Sigmoid colon (tissue), 6 donors: ENCODE measurements at regions not wholly inside any gene's neighbourhood (a gene's known extent, or its start where the extent isn't known, plus 50 kb on each side); places are given as distances from the start of the nearest gene placed in this dataset.
A peak's percentile ranks its signal among the peaks of the same experiment; 100 is the strongest.

ENCODE experiments used
- DNase-seq: peaks from one replicate; pipeline ENCODE4 v3.0.0-alpha.2; 2019
- H3K27ac ChIP-seq, 4 donors: fragments of 200-600 bp; sonication (generic); one replicate each; pipeline ENCODE4 v1.5.1; 2016 to 2019; ENCODE audit warnings: mild to moderate bottlenecking in 1 of 4
- H3K27me3 ChIP-seq, 3 donors: fragments of 200-600 bp; sonication (generic); one replicate each; pipeline ENCODE4 v1.5.1; 2019; ENCODE audit warnings: mild to moderate bottlenecking in 1 of 3
- H3K36me3 ChIP-seq, 4 donors: fragments of 200-600 bp; sonication (generic); one replicate each; pipeline ENCODE4 v1.5.1; 2016 to 2019
- H3K4me1 ChIP-seq, 4 donors: fragments of 200-600 bp; sonication (generic); one replicate each; pipeline ENCODE4 v1.5.1; 2017 to 2019
- H3K4me3 ChIP-seq, 4 donors: fragments of 200-600 bp; sonication (generic); one replicate each; pipeline ENCODE4 v1.5.1; 2017 to 2019; ENCODE audit warnings: mild to moderate bottlenecking in 2 of 4, moderate library complexity in 1 of 4
- H3K9me3 ChIP-seq, 4 donors: fragments of 200-600 bp in 3 of 4; sonication (generic) in 3 of 4; one replicate each; pipeline versions ENCODE4 v1.5.1 to v1.6.1; 2013 to 2019
- CTCF ChIP-seq, 4 experiments: fragments of 450-650 bp in 3 of 4; fragments of 200-600 bp in 1 of 4; IDR thresholded peaks; one replicate each; pipeline ENCODE4 v1.5.1; 2016 to 2019; ENCODE audit warnings: antibody characterized with exemption in 4 of 4, mild to moderate bottlenecking in 3 of 4, moderate library complexity in 2 of 4
- EP300 ChIP-seq, 4 donors: sonication (generic); formaldehyde crosslinking; IDR thresholded peaks; one replicate each; pipeline ENCODE4 v1.6.1; 2017; ENCODE audit warnings: antibody characterized with exemption in 4 of 4
- POLR2A ChIP-seq, 2 donors: fragments of 450-650 bp; IDR thresholded peaks; one replicate each; pipeline ENCODE4 v1.6.1; 2016; ENCODE audit warnings: antibody characterized with exemption in 2 of 2, mild to moderate bottlenecking in 2 of 2, moderate library complexity in 2 of 2
- POLR2AphosphoS5 ChIP-seq, 4 donors: sonication (generic); formaldehyde crosslinking; IDR thresholded peaks; one replicate each; pipeline ENCODE4 v1.6.1; 2017; ENCODE audit warnings: antibody characterized with exemption in 4 of 4
- WGBS, 2 donors: extraction: QIAGEN DNeasy Blood & Tissue Kit; methylation state at CpG; one replicate each; pipeline ENCODE4 v1.1.7; 2013; 5-methylcytosine and 5-hydroxymethylcytosine counted together
- intact Hi-C: fragments of 100-400 bp; cut with DNase I; formaldehyde crosslinking; loops from one replicate; pipeline ENCODE4 v1.15.1; 2023
- donor health status: healthy with polysubstance abuse.
- donor health status: healthy.

GRCh38 chr5:10138395-10139057 lies 111.2 kb downstream of the ATPSCKMT start:
- Histone ChIP-seq H3K27me3 (no peaks in the 10 kb centered on the region), H3K27ac (peak overlapping the region in 3 of 4 donors; percentile 46 to 64 (median 54)), H3K4me3 (peak overlapping the region in 2 of 4 donors; percentile 15 to 23), H3K9me3 (no peaks in the 10 kb centered on the region), H3K4me1 (no peaks in the 10 kb centered on the region), H3K36me3 (no peaks in the 10 kb centered on the region)
- DNase-seq, result no peak
- WGBS, 2 donors, result 75 to 77% methylated on average over 18 of the region's 18 CpGs
- intact Hi-C loops, result no loop called here
- no peak for TF ChIP-seq POLR2A (IDR thresholded peaks at IDR 0.05)
- TF ChIP-seq EP300 (IDR thresholded peaks at IDR 0.05), result no peak
- TF ChIP-seq CTCF (IDR thresholded peaks at IDR 0.05), result no peak
- no peak for TF ChIP-seq POLR2AphosphoS5 (IDR thresholded peaks at IDR 0.05)

GRCh38 chr5:10133830-10134229 lies 115.9 kb downstream of the ATPSCKMT start:
- Histone ChIP-seq H3K4me1 (no peaks in the 10 kb centered on the region), H3K9me3 (no peaks in the 10 kb centered on the region), H3K27me3 (no peaks in the 10 kb centered on the region), H3K4me3 (no peak overlapping the region), H3K36me3 (no peaks in the 10 kb centered on the region), H3K27ac (no peak overlapping the region)
- intact Hi-C loops, result no loop called here
- TF ChIP-seq POLR2A (IDR thresholded peaks at IDR 0.05), result no peak
- TF ChIP-seq CTCF (IDR thresholded peaks at IDR 0.05), result no peak
- no peak for TF ChIP-seq EP300 (IDR thresholded peaks at IDR 0.05)
- TF ChIP-seq POLR2AphosphoS5 (IDR thresholded peaks at IDR 0.05), result no peak
- no peak for DNase-seq
- WGBS, 2 donors, result 59 to 61% methylated on average over 2 of the region's 2 CpGs

GRCh38 chr5:10130881-10131280 lies 118.8 kb downstream of the ATPSCKMT start:
- Histone ChIP-seq H3K9me3 (no peaks in the 10 kb centered on the region), H3K4me1 (no peaks in the 10 kb centered on the region), H3K36me3 (no peaks in the 10 kb centered on the region), H3K27me3 (no peaks in the 10 kb centered on the region), H3K4me3 (no peak overlapping the region), H3K27ac (no peak overlapping the region)
- TF ChIP-seq POLR2A (IDR thresholded peaks at IDR 0.05) (no peak), EP300 (IDR thresholded peaks at IDR 0.05) (no peak), CTCF (IDR thresholded peaks at IDR 0.05) (no peak), POLR2AphosphoS5 (IDR thresholded peaks at IDR 0.05) (no peak)
- intact Hi-C loops, result no loop called here
- no peak for DNase-seq
- WGBS, 2 donors, result 38 to 48% methylated on average over 3 of the region's 3 CpGs

- peaks cover 0 to 19% (median 3%) of the 10 kb centered on the region in 4 donors for H3K4me1 ChIP-seq
- no peaks in the 10 kb centered on the region for H3K36me3 ChIP-seq
- no peak overlapping the region for H3K4me3 ChIP-seq
- 92 to 97% methylated on average over 6 of the region's 6 CpGs for WGBS, 2 donors
- no peak for TF ChIP-seq CTCF (IDR thresholded peaks at IDR 0.05)
- TF ChIP-seq POLR2A (IDR thresholded peaks at IDR 0.05), result no peak
- TF ChIP-seq EP300 (IDR thresholded peaks at IDR 0.05), result no peak
- no peak for TF ChIP-seq POLR2AphosphoS5 (IDR thresholded peaks at IDR 0.05)
- no peaks in the 10 kb centered on the region for H3K9me3 ChIP-seq
- H3K27me3 ChIP-seq, result no peaks in the 10 kb centered on the region
- DNase-seq, result no peak
- H3K27ac ChIP-seq, result no peak overlapping the region
- intact Hi-C loops, result no loop called here
Measured at GRCh38 chr5:10126900-10127299, 122.8 kb downstream of the ATPSCKMT start.

- Histone ChIP-seq H3K9me3 (no peaks in the 10 kb centered on the region), H3K27me3 (no peaks in the 10 kb centered on the region), H3K4me1 (peaks cover 0 to 21% (median 3%) of the 10 kb centered on the region in 4 donors), H3K4me3 (no peak overlapping the region), H3K36me3 (no peaks in the 10 kb centered on the region), H3K27ac (no peak overlapping the region)
- 88 to 89% methylated on average over 9 of the region's 9 CpGs for WGBS, 2 donors
- no peak for DNase-seq
- TF ChIP-seq EP300 (IDR thresholded peaks at IDR 0.05), result no peak
- intact Hi-C loops, result no loop called here
Measured at GRCh38 chr5:10125116-10125515, 124.6 kb downstream of the ATPSCKMT start.
